ENCODE measurements at regions not wholly inside any gene's neighbourhood (a gene's known extent, or its start where the extent isn't known, plus 50 kb on each side); places are given as distances from the start of the nearest gene placed in this dataset.

- no peak for TF ChIP-seq CTCF (IDR thresholded peaks at IDR 0.05)
- TF ChIP-seq POLR2A (IDR thresholded peaks at IDR 0.05), result no peak
Observed at GRCh38 chrX:5415738-5416137, 812.9 kb downstream of the NLGN4X start.

Data from uterus (tissue), 2 donors.